ENCODE measurements at regions not wholly inside any gene's neighbourhood (a gene's known extent, or its start where the extent isn't known, plus 50 kb on each side); places are given as distances from the start of the nearest gene placed in this dataset.

- FAIRE-seq (no peak), DNase-seq (ENCODE audit: low spot score) (no peak)
These were observed 619.3 kb upstream of the ZNF608 start for GRCh38 chr5:125365747-125366146.

- DNase-seq (ENCODE audit: low spot score) (no peak), FAIRE-seq (no peak)
These were observed 621.3 kb upstream of the ZNF608 start for GRCh38 chr5:125367702-125368101.

- FAIRE-seq (no peak), DNase-seq (ENCODE audit: low spot score) (no peak)
These were observed 624.2 kb upstream of the ZNF608 start for GRCh38 chr5:125370461-125371205.

- FAIRE-seq (no peak), DNase-seq (ENCODE audit: low spot score) (peak; percentile 19)
These were observed 626.5 kb upstream of the ZNF608 start for GRCh38 chr5:125372694-125373631.

- DNase-seq (ENCODE audit: low spot score), result no peak
- FAIRE-seq, result no peak
These were observed 628.7 kb upstream of the ZNF608 start for GRCh38 chr5:125375143-125375542.

- no peak for DNase-seq (ENCODE audit: low spot score)
- FAIRE-seq, result no peak
These were observed 629.7 kb upstream of the ZNF608 start for GRCh38 chr5:125376059-125376641.

GRCh38 chr5:125377141-125377540, 630.7 kb upstream of the ZNF608 start:
- no peak for FAIRE-seq
- DNase-seq (ENCODE audit: low spot score), result no peak

- DNase-seq (ENCODE audit: low spot score) (no peak), FAIRE-seq (no peak)
These were observed 634.9 kb upstream of the ZNF608 start for GRCh38 chr5:125381290-125381689.

GRCh38 chr5:125384071-125384470, 637.6 kb upstream of the ZNF608 start:
- FAIRE-seq (no peak), DNase-seq (ENCODE audit: low spot score) (no peak)

GRCh38 chr5:125390326-125390725, 643.9 kb upstream of the ZNF608 start:
- no peak for DNase-seq (ENCODE audit: low spot score)
- no peak for FAIRE-seq

GRCh38 chr5:125393221-125393815, 646.9 kb upstream of the ZNF608 start:
- DNase-seq (ENCODE audit: low spot score) (no peak), FAIRE-seq (no peak)

GRCh38 chr5:125394661-125395280, 648.3 kb upstream of the ZNF608 start:
- FAIRE-seq, result no peak

GRCh38 chr5:125396462-125396861, 650.0 kb upstream of the ZNF608 start:
- FAIRE-seq (no peak), DNase-seq (ENCODE audit: low spot score) (no peak)

More at GRCh38 chr5:125394661-125395280, 648.3 kb upstream of the ZNF608 start:
- DNase-seq (ENCODE audit: low spot score), result peak; percentile 42

- no peak for DNase-seq (ENCODE audit: low spot score)
- no peak for FAIRE-seq
These were observed 652.0 kb upstream of the ZNF608 start for GRCh38 chr5:125398466-125398865.

- DNase-seq (ENCODE audit: low spot score) (no peak), FAIRE-seq (no peak)
These were observed 653.4 kb upstream of the ZNF608 start for GRCh38 chr5:125399885-125400284.

- DNase-seq (ENCODE audit: low spot score) (no peak), FAIRE-seq (no peak)
These were observed 655.5 kb upstream of the ZNF608 start for GRCh38 chr5:125401724-125402622.

- FAIRE-seq (no peak), DNase-seq (ENCODE audit: low spot score) (no peak)
These were observed 656.3 kb upstream of the ZNF608 start for GRCh38 chr5:125402787-125403186.

- no peak for FAIRE-seq
- DNase-seq (ENCODE audit: low spot score), result no peak
These were observed 657.6 kb upstream of the ZNF608 start for GRCh38 chr5:125404056-125404455.

- DNase-seq (ENCODE audit: low spot score) (peak; percentile 74), FAIRE-seq (no peak)
These were observed 662.2 kb upstream of the ZNF608 start for GRCh38 chr5:125408448-125409233.

Data from urothelium cell line (cell line).